T-helper 2 cell (primary cell): ENCODE measurements at regions not wholly inside any gene's neighbourhood (a gene's known extent, or its start where the extent isn't known, plus 50 kb on each side); places are given as distances from the start of the nearest gene placed in this dataset.

Source experiments
- DNase-seq, 5 experiments: peaks; one replicate each; pipeline versions ENCODE4 v3.0.0 to v3.0.0-alpha.2; 2012 to 2022

DNA sequence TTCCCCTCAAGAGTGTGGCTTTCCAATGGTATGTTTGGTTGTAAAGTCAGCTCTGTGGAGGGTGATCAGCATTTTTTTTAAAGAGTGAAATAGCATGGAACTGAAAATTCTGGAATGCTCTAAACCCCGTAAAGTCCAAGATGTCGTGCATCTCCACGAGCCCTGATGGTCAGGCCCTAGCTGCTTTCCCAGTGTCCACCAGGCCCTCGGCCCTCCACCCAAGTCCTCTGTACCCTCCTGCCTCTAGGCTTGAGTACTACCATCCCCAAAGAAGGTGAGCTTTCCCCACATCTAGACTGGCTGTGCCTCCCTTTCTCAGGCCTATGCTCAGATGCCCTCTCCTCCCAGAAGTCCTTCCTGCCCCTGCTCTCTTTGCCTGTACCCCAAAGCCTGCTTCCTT is 280.3 kb downstream of the GADD45G start:
- no peak for DNase-seq

GRCh38 chr9:89886281-89886700 is 281.5 kb downstream of the GADD45G start:
- DNase-seq: no peak

GRCh38 chr9:89887286-89887685 is 282.5 kb downstream of the GADD45G start:
- no peak for DNase-seq

GRCh38 chr9:89888233-89888632 is 283.4 kb downstream of the GADD45G start:
- DNase-seq: no peak

DNA sequence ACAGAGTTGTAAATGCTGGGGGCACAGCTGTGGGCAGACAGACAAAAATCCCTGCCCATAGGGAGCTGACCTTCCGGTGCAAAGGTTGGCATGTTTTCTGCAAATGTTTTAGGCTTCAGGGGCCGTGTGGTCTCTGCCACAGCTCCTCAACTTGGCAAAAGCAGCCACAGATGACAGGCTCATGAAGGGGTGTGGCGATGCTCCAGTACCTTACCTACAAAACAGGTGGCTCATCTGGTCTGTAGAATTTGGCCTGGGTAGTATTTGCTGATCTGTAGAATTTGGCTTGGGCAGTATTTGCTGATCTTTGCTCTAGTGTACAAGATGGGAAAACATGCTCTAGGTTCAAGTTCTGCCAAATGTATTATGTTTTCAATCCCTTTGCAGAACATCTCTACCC is 283.9 kb downstream of the GADD45G start:
- DNase-seq: no peak

DNA sequence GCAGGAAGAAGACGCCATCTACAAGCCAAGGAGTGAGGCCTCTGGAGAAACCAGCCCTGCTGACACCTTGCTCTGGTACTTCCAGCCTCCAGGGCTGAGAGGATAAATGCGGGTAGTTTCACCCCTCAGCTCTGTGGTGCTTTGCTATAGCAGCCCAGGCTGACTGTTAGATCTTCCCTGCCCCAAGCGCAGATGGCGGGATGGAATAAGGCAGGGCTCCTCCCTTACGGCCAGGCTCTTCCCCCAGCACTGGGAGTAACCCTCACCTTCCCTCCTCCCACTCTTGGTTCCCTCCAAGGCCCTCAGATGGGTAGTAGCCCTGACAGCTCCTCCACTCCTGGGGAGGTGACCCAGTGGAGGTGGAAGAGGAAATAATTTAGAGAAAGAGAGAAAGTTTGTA is 285.1 kb downstream of the GADD45G start:
- DNase-seq: no peak

GRCh38 chr9:89890326-89890980 is 285.6 kb downstream of the GADD45G start:
- DNase-seq: no peak

- no peak for DNase-seq
Measured at GRCh38 chr9:89891221-89891590, 286.4 kb downstream of the GADD45G start.

DNA sequence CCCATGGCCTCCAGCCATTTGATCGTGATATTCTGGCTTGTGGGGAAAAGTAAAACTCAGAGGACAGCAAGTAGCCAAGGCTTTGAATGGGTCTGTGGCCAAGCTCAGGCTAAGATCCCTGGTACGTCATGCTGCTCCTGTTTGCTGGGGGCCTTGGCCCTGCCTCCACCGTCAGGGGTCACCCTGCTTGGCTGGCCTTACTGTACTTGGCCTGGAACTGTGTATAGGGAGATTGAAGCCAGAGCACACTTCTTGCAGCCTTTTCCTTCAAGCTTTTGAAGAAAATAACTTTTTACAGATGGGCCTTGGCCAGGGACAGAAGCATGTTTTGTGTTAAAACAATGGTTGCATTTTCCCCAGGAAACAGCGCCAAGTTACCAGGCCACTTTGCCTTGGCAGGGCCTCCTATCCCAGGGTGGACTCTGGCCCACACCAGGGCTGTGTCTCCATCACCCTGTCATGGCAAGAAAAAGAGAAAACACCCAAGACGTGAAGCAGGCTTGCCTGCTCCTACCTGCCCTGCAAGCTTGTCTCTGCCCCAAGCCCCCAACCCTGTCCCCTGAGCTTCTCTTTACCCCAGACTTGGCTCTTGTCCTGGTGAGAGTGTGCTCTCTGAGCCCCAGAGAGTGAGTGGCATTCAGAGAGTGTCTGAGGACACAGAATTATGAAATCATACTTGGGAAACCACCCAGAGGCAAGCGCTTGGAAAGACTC is 286.9 kb downstream of the GADD45G start:
- no peak for DNase-seq

DNA sequence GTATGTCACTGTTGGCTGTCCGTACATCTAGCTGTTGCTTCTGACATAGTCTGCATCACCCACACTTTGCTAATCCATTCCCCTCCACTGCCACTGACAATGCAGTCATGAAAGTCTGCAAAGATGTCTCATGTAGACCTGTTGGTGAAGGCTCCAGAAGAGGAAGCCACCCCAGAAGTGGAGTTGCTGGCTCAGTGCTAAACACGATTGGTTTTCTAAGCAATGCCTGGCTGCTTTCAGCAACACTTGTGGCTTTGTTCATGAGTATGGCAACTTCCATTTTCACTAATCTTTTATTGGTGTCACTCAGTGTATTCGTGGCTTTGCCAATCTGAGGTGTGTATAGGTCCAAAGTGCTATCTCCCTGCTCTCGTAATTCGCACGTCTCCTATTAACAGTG is 288.1 kb downstream of the GADD45G start:
- peak in 1 of 5 experiments; percentile 42 for DNase-seq

DNA sequence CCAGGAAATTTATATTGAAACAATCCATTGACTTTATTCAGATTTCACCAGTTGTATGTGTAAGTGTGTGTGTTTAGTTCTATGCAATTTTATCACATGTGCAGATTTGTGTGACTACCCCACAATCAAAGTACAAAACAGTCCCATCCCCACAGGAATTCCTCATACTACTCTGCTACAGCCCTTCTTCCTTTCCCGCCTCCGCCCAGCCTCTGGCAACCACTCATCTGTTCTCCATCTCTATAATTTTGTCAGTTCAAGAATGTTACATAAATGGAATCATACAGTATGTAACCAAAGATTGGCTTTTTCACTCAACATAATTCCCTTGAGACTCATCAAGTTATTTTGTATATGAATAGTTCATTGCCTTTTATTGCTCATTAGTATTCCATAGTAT is 289.1 kb downstream of the GADD45G start:
- DNase-seq: no peak

DNA sequence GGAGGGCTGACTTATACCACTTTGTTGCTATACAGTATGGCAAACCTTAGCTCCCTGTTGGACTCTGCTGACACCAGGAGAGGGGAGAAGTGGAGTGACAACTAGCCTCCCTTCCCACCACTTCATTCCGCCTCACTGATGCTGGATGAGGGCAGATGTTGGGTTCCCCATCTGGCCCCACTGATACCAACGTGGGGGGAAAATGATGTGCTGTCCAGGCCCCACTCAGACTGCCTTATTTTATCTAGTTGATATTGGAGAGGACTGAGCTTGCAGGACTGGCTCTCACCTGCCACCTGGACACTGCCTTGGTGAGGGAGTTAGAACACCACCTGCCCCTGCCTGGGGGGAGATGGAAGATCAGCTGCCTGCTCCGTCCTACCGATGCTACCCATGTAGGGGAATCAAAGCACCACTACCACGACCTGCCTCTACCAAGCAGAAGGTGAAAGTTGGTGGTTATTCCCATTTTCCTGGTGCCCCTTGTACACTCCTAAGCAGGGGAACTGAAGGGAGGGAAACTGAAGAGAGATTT is 292.1 kb downstream of the GADD45G start:
- no peak for DNase-seq

DNA sequence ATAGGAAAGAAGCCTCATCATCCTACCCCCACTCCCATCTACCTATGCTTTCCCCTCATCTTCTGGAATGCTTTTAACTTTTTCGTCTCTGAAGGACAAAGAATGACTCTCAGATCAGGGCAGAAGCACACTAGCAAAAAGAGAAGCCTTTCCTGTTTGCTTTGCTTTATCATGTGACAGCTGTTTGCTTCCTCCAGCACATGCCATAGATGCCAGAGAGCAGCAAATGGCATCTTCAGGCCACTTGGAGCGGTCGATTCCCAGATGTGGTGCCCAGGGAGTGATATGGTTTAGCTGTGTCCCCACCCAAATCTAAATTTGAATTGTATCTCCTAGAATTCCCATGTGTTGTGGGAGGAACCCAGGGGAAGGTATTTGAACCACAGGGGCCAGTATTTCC is 294.8 kb downstream of the GADD45G start:
- no peak for DNase-seq

- DNase-seq: no peak
Measured at GRCh38 chr9:89901920-89902319, 297.1 kb downstream of the GADD45G start.

DNA sequence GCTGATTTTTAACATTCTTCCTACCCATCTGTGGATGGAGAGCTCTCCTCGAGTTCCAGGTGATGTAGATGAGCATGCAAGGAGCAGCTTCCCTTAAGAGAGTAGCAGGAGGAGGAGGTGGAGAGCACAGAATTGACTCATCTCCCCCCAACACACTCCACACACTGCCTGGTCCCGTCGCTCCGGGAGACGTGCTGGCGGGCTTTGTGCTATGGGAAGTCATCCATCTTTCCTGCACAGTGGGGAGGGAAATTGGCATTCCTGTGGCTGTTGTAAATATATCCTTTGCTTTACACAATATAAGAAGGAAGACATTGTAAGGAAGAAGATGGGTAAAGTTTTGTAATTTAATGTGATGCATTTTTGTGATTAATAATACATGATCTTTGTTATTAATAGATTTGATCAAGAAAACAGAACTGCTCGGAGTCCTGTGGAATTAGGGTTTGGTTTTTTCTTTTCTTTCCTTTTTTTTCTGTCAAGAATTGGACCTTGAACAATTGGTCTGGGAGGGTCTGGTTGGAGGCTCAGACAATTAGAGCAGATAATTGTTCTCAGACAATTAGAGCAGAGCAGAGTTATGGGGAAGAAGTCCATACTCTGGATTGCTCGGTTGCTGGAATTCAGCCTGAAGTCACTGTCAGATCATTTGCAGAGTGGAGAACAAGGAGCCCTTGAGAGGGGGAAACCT is 297.8 kb downstream of the GADD45G start:
- DNase-seq: no peak

GRCh38 chr9:89903141-89903475 is 298.3 kb downstream of the GADD45G start:
- no peak for DNase-seq

- no peak for DNase-seq
Measured at GRCh38 chr9:89905606-89906338, 301.0 kb downstream of the GADD45G start.

DNA sequence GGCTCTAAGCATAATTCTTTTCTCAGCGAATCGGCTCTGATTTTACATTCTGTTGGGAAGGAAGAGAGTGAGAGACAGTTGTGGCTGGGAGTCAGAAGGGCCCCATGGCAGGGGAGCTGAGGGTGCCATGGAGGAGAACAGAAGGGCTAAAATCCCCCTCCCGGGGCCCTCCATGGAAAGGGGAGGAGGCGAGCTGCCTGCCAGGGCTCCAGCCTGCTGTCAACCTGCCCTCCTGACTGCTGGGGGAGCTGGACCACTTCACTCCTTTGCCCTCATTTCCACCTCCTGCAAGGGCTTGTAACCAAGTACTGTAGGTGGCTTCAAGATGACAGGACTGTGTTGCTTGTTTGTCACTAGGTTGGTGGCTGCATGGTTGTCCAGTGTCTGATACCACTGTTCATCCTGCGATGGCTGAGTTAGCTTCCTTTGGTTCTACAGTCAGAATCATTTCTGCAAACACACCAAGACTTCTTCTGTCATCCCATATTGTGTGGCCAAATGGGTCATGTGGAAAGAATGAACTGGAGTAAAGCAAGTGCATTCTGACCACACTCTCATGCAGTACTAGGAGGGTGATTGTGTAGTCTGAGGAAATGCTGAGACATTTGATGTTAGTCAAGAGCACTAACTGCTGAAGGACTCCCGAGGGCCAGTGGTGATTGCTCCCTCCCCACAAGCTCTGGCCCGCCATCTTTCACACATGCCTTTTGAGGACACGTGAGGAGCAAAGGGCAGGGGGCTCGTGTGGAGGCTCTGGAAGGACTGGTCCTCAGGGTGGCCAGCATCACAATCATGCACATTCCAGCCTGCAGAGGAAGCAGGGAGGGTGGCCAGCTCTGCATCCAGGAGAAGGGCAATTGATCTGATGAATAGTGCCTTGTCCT is 307.2 kb downstream of the GADD45G start:
- no peak for DNase-seq

DNA sequence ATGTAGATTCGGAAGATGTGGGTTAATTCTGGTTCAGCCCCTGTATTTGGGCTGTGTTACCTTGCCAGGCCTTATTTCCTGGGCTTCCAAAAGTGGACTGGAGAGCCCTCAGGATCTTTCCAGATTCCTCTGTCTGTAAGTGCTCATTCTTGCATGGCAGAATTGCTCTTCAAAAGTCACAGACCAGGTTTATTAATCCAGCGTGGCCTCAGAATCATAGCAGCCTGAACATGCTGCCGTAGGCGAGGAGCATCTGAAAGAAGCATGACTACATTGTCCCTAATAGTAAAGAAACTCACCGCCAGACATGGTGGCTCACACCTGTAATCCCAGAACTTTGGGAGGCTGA is 307.8 kb downstream of the GADD45G start:
- no peak for DNase-seq

DNA sequence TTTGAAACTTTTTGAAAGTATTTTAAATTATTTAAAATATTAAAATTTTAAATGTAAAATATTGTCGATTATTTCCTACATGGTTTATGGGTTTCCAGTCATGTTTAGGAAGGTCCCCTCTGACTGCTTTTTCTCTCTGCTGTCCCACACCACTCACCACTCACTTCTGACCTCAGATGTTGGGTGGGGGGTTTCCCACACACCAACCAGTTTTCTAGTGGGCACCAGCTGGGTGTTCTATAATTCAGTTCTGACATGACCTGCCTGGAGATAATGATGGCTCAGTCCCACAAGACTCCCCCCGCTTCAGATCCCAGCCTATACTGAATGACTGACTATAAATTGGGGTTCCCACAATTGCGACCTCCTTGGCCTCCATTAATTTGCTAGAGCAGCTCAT is 310.4 kb downstream of the GADD45G start:
- no peak for DNase-seq

DNA sequence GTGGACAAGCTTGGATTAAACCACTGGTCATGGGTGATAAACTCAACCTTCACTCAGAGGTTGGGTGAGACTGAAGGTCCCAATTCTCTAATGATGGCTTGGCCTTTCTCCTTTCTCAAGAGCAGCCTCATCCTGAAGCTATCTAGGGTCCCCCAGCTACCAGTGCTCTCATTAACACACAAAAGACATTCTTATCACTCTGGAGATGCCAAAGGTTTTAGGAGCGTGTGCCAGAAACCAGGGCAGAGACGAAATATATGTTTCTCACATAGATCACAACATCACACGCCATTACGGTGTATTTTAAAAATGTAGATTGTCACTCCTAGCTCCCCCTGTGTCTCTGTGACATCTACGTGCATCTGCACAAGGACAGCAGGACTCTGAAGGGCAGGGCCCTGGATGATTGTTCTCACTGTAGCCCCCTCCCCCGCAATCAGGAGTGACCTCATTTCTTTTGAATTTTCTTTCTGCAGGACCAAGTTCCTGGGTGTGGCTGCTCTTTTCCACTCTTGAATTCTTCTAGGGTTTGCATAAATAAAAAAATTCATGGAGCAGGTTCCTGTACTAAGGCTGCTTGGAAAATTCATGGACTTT is 311.3 kb downstream of the GADD45G start:
- no peak for DNase-seq

GRCh38 chr9:89917861-89918260 is 313.0 kb downstream of the GADD45G start:
- no peak for DNase-seq
